ENCODE measurements at regions not wholly inside any gene's neighbourhood (a gene's known extent, or its start where the extent isn't known, plus 50 kb on each side); places are given as distances from the start of the nearest gene placed in this dataset.

DNA sequence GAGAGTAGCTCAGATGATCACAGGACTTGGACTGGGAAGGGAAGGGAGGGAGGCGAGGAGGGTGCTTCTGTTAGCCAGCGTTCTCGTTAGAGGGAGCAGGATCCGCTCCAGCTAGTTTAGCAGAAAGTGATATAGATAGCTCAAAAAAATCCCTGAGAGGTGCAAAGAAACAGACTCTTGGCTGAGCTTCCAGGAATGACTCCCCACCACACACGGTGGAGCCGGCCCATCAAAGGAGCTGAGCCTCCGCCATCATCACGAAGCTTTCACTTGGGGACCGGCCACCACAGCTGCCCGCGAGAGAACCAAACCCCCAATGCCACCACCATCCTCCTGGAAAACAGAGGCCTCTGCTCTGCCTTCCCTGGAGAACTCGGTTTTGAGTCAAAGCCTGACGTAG is 124.6 kb upstream of the BCL2L14 start:
- DNase-seq: no peak

DNA sequence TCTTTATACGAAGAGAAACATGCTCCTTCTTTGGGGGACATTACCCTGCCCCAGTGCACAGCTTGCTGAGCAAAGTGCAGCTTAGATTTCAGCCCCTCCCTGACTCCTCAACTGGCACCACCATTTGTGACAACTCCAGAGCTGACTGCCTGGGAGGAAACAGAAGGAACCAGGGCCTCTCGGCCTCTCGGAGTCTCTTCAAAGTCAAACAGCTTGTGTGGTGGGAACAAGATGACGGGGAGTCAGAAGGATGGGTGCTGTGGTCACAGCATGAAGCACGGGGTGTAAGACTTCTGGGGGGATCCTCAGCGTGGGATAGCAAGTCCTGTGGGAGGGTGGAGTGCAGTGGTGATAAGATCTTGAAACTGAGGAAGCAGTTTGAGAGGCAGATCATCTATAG is 123.5 kb upstream of the BCL2L14 start:
- no peak for DNase-seq

DNA sequence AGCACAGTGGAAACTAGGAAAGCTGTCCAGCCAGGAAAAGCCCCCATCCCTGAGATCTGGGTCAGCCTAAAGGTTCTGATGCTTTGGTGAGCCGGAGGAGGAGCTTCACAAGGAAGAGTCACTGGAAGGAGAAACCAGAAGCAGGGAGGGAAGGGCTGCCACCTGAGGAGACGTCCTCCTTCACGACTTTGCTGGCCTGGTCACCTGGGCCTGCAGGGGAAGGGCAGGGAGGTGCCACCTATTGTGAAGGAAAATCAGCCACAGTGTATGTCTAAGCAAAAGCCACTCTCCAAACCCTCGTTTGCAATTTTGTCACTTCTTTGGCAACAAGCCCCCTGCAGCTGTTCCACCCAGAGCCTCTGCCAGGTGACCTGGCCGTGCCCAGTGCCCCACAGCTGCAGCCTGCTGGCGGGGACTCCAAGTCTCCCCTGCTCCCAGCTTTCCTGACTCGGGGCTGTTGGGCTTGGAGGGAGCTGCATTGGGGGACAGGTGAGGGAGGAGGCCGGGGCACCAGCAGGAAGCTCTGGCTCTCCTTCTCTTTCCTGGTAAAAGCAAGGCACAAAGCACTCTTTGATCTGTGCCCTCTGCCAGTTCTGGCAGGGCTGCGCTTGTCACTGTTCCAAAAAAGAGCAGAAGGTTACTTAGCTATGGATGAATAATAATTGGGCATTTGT is 120.9 kb upstream of the BCL2L14 start:
- DNase-seq: no peak

GRCh38 chr12:11951209-11951608 is 119.5 kb upstream of the BCL2L14 start:
- DNase-seq: no peak

- no peak for DNase-seq
These were observed 117.2 kb upstream of the BCL2L14 start for GRCh38 chr12:11953523-11953922.

GRCh38 chr12:11954181-11954580 is 116.6 kb upstream of the BCL2L14 start:
- DNase-seq: no peak

DNA sequence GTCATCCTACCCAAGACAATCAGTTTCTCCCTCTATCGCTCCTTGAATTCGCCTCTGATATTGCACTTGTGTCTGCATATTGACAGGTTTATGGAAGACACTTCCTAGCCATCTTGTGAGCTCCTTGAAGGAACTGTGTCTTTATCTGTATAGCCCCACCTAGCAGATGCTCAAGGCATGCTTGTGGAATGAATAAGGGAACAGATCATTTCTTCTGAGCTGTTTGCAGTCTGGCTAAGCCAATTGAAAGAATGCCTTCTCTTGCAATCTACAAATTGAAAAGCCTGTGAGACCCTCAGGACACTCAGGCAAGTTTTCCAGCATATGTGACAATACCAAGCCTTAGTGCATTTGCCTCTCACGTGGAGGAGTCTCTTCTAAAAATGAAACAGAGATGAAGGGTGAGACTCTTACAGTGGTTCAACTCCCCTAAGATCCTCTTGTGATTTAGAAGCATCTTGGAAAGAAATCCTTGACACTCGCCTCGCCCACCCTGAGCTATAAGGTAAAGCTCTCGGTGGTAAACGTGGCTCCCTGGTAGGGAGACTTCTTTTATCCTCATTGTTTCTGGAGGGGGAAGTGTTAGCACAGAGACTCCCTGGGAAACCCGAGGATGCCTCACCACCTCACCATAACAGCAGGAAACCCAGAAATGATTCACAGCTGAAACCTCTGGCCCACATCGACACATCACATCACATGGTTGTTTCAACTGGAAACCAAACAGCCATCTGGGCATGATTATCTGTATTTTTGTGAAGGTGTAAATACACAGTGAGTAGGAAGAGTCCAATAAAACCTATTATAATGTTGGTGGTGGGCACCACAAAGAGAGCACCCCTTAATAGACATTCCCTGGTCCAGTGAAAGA is 112.3 kb upstream of the BCL2L14 start:
- no peak for DNase-seq

GRCh38 chr12:11959117-11959823 is 111.5 kb upstream of the BCL2L14 start:
- DNase-seq: no peak

DNA sequence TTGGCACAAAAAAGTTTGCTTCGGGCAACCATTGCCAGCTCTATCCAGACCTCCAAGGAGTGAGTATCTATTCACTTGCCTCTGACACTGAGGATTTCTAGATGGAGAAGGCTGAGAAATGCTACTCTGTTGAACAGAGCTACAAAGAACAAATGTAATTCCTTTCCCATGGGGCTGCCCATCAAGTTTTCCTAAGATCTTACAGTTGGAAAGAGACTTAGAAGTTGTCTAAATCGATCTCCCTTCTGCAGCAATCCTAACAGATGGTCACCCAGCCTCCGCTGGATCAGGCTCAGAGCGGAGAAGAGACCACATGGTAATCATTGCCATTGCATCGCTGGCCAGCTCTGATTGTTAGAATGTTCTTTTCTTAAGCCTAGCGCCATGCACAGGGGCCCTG is 110.1 kb upstream of the BCL2L14 start:
- no peak for DNase-seq

DNA sequence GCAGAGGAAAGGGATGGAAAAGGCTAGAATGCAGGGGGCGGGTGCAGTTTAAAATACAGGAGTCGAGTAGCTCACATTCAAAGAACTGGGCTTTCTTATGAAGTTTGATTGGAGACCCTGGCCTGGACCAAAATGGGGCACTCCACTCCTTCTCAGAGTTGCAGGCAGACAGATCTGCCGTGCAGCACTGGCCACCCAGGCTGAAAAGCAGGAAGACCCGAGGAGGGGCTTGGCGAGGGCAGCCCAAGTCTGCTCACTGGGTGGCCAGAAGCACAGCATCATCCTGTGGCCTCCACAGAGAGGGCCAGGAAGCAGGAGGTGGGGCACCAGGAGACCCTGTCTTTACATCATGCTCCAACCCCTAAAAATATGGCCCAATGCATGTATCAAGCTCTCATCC is 109.1 kb upstream of the BCL2L14 start:
- no peak for DNase-seq

GRCh38 chr12:11962860-11963259 is 107.9 kb upstream of the BCL2L14 start:
- no peak for DNase-seq

DNA sequence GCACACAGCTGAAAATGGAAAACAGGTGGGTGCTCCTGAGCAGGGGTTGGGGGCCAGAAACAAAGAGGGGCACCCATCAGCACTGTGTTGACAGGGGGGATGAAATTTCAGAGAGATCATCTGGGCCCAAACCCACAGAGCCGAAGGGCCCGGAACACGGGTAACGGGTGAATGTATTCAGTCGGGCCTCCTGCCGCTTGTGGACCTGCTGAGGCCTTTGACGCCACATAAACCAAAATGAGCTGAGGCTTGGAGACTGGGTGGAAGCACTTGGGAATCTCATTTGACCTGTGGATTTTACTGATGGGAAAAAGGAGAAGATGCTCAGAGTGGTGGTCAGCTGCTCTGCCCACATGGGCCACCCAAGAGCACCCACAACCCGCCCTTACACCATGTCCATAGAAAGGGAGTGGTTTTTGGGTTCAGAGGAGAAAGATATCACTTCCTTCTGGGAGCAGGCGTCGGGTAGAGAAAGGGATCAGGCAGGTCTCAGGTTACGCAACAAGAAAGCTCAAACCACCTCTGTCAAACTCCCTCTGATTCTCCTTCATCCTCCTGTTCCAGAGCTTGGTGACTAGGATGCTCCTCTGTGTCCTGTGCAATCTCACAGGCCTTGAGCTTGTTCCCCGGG is 106.8 kb upstream of the BCL2L14 start:
- no peak for DNase-seq

DNA sequence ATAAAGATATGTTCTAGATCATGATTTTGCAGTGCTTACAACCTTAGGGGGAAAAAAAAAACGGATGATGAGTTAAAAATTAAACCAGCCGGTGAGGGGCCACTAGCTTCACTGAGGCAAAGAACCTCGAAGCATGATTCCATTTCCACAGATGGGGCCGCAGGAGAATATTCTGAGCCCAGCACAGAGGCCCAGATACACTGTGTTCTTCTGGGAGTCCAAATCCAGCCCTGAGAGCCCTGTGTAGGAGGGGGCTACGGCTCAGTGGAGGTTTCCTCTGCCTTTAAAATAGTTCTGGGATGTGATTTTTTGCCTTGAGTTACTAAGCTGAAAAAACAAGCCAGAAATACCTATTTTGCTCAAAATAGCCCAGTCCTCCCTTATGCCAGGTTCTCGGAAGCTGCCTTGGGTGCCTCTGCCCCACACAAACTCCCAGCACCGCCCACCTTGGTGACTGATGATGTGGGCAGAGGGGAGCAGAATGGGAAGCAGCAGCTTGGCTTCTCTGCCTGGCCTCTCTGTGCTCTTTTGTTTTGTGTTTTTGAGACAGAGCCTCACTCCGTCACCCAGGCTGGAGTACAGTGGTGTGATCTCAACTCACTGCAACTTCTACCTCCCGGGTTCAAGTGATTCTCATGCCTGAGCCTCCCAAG is 105.4 kb upstream of the BCL2L14 start:
- DNase-seq: no peak

GRCh38 chr12:11967376-11968047 is 103.2 kb upstream of the BCL2L14 start:
- no peak for DNase-seq

DNA sequence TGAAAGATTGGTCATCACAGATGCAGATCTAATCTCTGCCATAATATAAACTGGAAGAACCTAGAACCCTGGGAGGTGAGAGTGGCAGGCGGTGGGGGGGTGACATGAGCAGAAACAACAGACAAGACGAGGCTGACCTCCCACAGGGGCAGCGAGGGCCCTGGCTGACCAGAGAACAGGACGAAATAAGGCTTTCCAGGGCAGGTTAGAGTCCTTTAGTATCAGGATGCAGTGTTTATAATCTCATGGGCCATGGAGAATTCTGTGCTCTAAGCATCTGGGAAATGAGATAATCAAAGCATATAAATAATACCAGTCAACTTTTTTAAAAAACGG is 102.7 kb upstream of the BCL2L14 start:
- no peak for DNase-seq

DNA sequence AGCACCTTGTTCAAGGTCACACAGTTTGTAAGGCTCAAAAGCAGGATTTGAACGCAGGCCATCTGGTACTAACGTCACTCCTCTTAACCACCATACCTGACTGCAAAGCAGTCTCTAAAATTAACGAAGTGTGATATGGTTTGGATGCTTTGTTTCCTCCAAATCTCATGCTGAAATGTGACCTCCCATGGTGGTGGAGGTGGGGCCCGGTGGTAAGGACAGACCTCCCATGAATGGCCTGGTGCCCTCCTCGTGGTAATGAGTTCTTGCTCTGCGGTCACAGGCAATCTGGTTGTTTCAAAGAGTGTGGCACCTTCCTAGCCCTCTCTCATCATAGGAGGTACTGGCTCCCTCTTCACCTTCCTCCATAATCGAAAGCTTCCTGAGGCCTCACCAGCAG is 102.2 kb upstream of the BCL2L14 start:
- no peak for DNase-seq

GRCh38 chr12:11969437-11970154 is 101.1 kb upstream of the BCL2L14 start:
- DNase-seq: no peak

- DNase-seq: no peak
These were observed 100.6 kb upstream of the BCL2L14 start for GRCh38 chr12:11970155-11970520.

- DNase-seq: no peak
These were observed 97.3 kb upstream of the BCL2L14 start for GRCh38 chr12:11973396-11973795.

GRCh38 chr12:11976005-11976404 is 94.7 kb upstream of the BCL2L14 start:
- DNase-seq: no peak

DNA sequence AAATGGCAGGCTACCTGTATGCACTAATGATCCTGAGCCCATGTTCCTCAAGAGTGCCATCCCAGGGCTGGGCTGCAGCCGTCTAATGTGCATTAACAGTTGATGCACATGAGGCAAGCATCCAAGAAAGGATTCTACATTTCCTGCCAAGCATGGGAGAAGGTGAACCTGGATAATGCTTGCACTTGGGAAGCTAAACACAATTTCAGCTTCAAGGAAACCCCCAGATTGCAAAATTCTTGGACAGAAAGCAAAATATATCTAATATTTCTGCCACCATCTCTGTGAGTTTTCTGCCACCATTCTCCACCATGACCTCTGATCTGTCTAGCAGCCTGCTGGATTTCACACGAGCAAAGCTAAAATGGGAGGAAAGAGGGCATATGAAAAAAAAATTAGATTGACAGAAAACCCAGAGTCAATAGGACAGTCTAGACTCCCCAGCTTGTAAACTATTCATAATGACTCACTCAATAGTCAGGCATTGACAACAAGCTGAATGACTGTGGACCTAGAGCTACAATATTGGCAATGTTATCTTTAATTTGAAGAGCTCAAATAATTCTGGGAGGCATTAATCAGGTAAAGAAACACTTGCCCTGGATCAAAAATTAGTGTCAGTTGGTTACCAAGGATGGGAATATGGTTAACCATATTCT is 91.9 kb upstream of the BCL2L14 start:
- no peak for DNase-seq
